GM12892 (cell line): ENCODE measurements at regions not wholly inside any gene's neighbourhood (a gene's known extent, or its start where the extent isn't known, plus 50 kb on each side); places are given as distances from the start of the nearest gene placed in this dataset.

Experiments
- POLR2A ChIP-seq: IDR thresholded peaks from 2 replicates; pipeline ENCODE4 v1.6.1; 2011; ENCODE audit warnings: low read depth, low read length, control low read depth
- POLR2AphosphoS5 ChIP-seq: IDR thresholded peaks from 2 replicates; pipeline ENCODE4 v1.6.1; 2011; ENCODE audit warnings: low read depth, low read length, control low read depth

- TF ChIP-seq POLR2A, result no peak
- TF ChIP-seq POLR2AphosphoS5, result no peak
Measured at GRCh38 chr1:201758499-201759050, 70.4 kb upstream of the IPO9 start.
